Endodermal cell (in vitro differentiated cells): ENCODE measurements at regions not wholly inside any gene's neighbourhood (a gene's known extent, or its start where the extent isn't known, plus 50 kb on each side); places are given as distances from the start of the nearest gene placed in this dataset.

ENCODE experiments used
- DNase-seq: peaks from one replicate; pipeline ENCODE4 v3.0.0-alpha.2; 2017
- H3K27ac ChIP-seq: 2 replicates; pipeline ENCODE4 v1.5.1; 2013; ENCODE audit warnings: mild to moderate bottlenecking, low read depth, low read length, moderate library complexity
- H3K27me3 ChIP-seq: 2 replicates; pipeline ENCODE4 v1.6.1; 2013; ENCODE audit warnings: mild to moderate bottlenecking, low read length, moderate library complexity; ENCODE audit not compliant: insufficient read depth, control insufficient read depth, poor library complexity, severe bottlenecking
- H3K36me3 ChIP-seq: 2 replicates; pipeline ENCODE4 v1.7.0; 2013; ENCODE audit warnings: mild to moderate bottlenecking, low read length, moderate library complexity; ENCODE audit not compliant: control insufficient read depth, insufficient read depth
- H3K4me1 ChIP-seq: one replicate; pipeline ENCODE4 v1.7.0; 2013; ENCODE audit warnings: low read length; ENCODE audit not compliant: control insufficient read depth, insufficient read depth
- H3K4me3 ChIP-seq: 2 replicates; pipeline ENCODE4 v1.5.1; 2013; ENCODE audit warnings: mild to moderate bottlenecking, low read length, moderate library complexity
- H3K9ac ChIP-seq: 2 replicates; pipeline ENCODE4 v1.6.1; 2013; ENCODE audit warnings: mild to moderate bottlenecking, low read length, moderate library complexity; ENCODE audit not compliant: poor library complexity, severe bottlenecking; ENCODE audit errors: extremely low read depth
- H3K9me3 ChIP-seq: 2 replicates; pipeline ENCODE4 v1.6.1; 2013; ENCODE audit warnings: mild to moderate bottlenecking, low read length, moderate library complexity; ENCODE audit not compliant: control insufficient read depth
- H3K27ac Mint-ChIP-seq: 2 replicates; pipeline ENCODE4 v1.8.0; 2020; ENCODE audit warnings: mixed read lengths
- H3K27me3 Mint-ChIP-seq: 2 replicates; pipeline ENCODE4 v1.8.0; 2021; ENCODE audit warnings: mild to moderate bottlenecking, mixed read lengths; ENCODE audit not compliant: insufficient read depth
- H3K36me3 Mint-ChIP-seq: 2 replicates; pipeline ENCODE4 v1.8.0; 2020; ENCODE audit warnings: low read depth, mixed read lengths
- H3K4me1 Mint-ChIP-seq: 2 replicates; pipeline ENCODE4 v1.8.0; 2020; ENCODE audit warnings: mixed read lengths
- H3K4me3 Mint-ChIP-seq: 2 replicates; pipeline ENCODE4 v1.8.0; 2020; ENCODE audit warnings: mild to moderate bottlenecking, moderate library complexity, mixed read lengths
- H3K9me3 Mint-ChIP-seq: 2 replicates; pipeline ENCODE4 v1.8.0; 2020; ENCODE audit warnings: mild to moderate bottlenecking, mixed read lengths
- WGBS, 2 experiments: methylation state at CpG; one replicate each; pipeline versions ENCODE4 v1.1.5 to v1.1.7; 2013; ENCODE audit warnings: missing lambda C conversion rate in 2 of 2, mixed read lengths in 1 of 2; ENCODE audit not compliant: insufficient coverage in 1 of 2, insufficient read length in 1 of 2; 5-methylcytosine and 5-hydroxymethylcytosine counted together
- TF ChIP-seq, protein P1 (sequence below): fragments of 200-600 bp; sonication (generic); conservative IDR thresholded peaks from 2 replicates; pipeline ENCODE4 v1.5.0; 2021; ENCODE audit warnings: antibody characterized with exemption, mild to moderate bottlenecking

- Mint-ChIP-seq H3K9me3 (peaks cover 14% of the 10 kb centered on the region), H3K27me3 (no peaks in the 10 kb centered on the region), H3K4me3 (no peak overlapping the region), H3K27ac (no peak overlapping the region), H3K4me1 (peaks cover 12% of the 10 kb centered on the region), H3K36me3 (no peaks in the 10 kb centered on the region)
- Histone ChIP-seq H3K4me3 (no peak overlapping the region), H3K9ac (no peak overlapping the region), H3K9me3 (no peaks in the 10 kb centered on the region), H3K27ac (no peak overlapping the region), H3K27me3 (no peaks in the 10 kb centered on the region), H3K4me1 (no peaks in the 10 kb centered on the region), H3K36me3 (no peaks in the 10 kb centered on the region)
- TF ChIP-seq, protein P1, sequence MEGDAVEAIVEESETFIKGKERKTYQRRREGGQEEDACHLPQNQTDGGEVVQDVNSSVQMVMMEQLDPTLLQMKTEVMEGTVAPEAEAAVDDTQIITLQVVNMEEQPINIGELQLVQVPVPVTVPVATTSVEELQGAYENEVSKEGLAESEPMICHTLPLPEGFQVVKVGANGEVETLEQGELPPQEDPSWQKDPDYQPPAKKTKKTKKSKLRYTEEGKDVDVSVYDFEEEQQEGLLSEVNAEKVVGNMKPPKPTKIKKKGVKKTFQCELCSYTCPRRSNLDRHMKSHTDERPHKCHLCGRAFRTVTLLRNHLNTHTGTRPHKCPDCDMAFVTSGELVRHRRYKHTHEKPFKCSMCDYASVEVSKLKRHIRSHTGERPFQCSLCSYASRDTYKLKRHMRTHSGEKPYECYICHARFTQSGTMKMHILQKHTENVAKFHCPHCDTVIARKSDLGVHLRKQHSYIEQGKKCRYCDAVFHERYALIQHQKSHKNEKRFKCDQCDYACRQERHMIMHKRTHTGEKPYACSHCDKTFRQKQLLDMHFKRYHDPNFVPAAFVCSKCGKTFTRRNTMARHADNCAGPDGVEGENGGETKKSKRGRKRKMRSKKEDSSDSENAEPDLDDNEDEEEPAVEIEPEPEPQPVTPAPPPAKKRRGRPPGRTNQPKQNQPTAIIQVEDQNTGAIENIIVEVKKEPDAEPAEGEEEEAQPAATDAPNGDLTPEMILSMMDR: no peak
- 96% methylated on average over 1 of the region's 1 CpG; no CpG with 5 or more reads in 1 of the 2 experiments for WGBS, 2 experiments
- DNase-seq: no peak
Measured at GRCh38 chr16:64469351-64469750, 652.5 kb downstream of the CDH11 start.

DNA sequence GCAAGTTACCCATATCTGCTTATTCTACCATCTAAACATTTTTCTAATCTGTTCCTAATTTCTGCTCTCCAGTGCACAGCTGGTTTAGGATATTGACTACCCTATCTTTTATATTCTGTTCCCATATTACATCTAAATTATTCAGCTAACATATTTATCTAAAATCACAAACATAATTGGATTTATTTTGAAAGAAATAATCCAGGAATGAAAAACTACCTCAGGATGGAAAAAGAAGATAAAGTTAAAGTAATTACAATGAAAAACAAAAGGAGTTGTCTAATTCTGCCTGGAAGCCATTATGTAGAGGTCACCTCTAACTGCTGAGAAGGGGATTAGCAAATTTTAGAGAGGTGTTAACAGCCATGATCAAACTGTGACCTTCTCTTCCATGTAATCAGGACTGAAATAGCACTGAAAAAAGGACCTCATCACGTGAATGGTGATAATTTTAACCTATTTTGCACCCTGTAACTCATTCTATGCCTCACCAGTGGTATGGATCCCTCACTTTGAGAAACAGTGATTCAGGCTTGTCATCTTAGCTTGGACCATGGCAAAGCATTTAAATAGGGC is 653.3 kb downstream of the CDH11 start:
- TF ChIP-seq, protein P1: no peak
- no peak overlapping the region for H3K27ac ChIP-seq
- H3K4me1 ChIP-seq: no peaks in the 10 kb centered on the region
- peaks cover 12% of the 10 kb centered on the region for H3K4me1 Mint-ChIP-seq
- DNase-seq: no peak
- no peaks in the 10 kb centered on the region for H3K36me3 Mint-ChIP-seq
- H3K9me3 Mint-ChIP-seq: peaks cover 14% of the 10 kb centered on the region
- no peaks in the 10 kb centered on the region for H3K36me3 ChIP-seq
- H3K27me3 ChIP-seq: no peaks in the 10 kb centered on the region
- WGBS, 2 experiments: 67 to 68% methylated on average over 1 of the region's 1 CpG
- no peak overlapping the region for H3K9ac ChIP-seq
- H3K4me3 ChIP-seq: no peak overlapping the region
- H3K27me3 Mint-ChIP-seq: no peaks in the 10 kb centered on the region
- no peaks in the 10 kb centered on the region for H3K9me3 ChIP-seq
- no peak overlapping the region for H3K4me3 Mint-ChIP-seq
- H3K27ac Mint-ChIP-seq: no peak overlapping the region

- Mint-ChIP-seq H3K9me3 (peaks cover 3% of the 10 kb centered on the region), H3K27ac (no peak overlapping the region), H3K27me3 (no peaks in the 10 kb centered on the region), H3K4me1 (peaks cover 7% of the 10 kb centered on the region), H3K4me3 (no peak overlapping the region), H3K36me3 (no peaks in the 10 kb centered on the region)
- DNase-seq: no peak
- WGBS, 2 experiments: 93 to 100% methylated on average over 1 of the region's 1 CpG
- no peaks in the 10 kb centered on the region for H3K4me1 ChIP-seq
- H3K27me3 ChIP-seq: no peaks in the 10 kb centered on the region
- no peak overlapping the region for H3K27ac ChIP-seq
- H3K36me3 ChIP-seq: no peaks in the 10 kb centered on the region
- H3K9me3 ChIP-seq: no peaks in the 10 kb centered on the region
- no peak overlapping the region for H3K9ac ChIP-seq
- no peak overlapping the region for H3K4me3 ChIP-seq
- TF ChIP-seq, protein P1: no peak
Measured at GRCh38 chr16:64459821-64460220, 662.0 kb downstream of the CDH11 start.
